ENCODE measurements at regions not wholly inside any gene's neighbourhood (a gene's known extent, or its start where the extent isn't known, plus 50 kb on each side); places are given as distances from the start of the nearest gene placed in this dataset.

GRCh38 chr11:92839450-92839849 lies 130.0 kb upstream of the MTNR1B start:
- no peak for TF ChIP-seq CTCF (IDR thresholded peaks at IDR 0.05)
- TF ChIP-seq POLR2A (IDR thresholded peaks at IDR 0.05), result no peak
